ENCODE measurements at regions not wholly inside any gene's neighbourhood (a gene's known extent, or its start where the extent isn't known, plus 50 kb on each side); places are given as distances from the start of the nearest gene placed in this dataset.
"Not testable (repeated sequence)": the region's sequence is repeated elsewhere in the genome, so short reads cannot be mapped to it uniquely, and the experiment has no call there.

DNA sequence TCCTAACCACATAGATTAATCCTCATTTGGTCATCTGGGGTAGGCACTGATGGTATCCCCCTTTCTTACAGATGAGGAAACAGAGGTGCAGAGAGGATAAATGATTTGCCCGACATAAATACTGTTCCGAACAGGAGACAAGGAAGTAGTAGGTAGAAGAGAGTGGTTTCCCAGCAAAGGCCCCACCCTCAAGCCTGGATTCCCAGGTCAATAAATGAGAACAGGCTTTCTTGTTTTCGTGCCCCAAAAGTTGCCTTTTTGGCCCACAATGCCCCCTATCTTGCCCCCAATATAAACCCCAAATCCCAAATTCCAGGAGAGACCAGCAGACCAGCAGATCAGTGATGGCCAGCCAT is 125.5 kb upstream of the PRR20G start:
- DNase-seq = no peak
- TF ChIP-seq, protein P1, sequence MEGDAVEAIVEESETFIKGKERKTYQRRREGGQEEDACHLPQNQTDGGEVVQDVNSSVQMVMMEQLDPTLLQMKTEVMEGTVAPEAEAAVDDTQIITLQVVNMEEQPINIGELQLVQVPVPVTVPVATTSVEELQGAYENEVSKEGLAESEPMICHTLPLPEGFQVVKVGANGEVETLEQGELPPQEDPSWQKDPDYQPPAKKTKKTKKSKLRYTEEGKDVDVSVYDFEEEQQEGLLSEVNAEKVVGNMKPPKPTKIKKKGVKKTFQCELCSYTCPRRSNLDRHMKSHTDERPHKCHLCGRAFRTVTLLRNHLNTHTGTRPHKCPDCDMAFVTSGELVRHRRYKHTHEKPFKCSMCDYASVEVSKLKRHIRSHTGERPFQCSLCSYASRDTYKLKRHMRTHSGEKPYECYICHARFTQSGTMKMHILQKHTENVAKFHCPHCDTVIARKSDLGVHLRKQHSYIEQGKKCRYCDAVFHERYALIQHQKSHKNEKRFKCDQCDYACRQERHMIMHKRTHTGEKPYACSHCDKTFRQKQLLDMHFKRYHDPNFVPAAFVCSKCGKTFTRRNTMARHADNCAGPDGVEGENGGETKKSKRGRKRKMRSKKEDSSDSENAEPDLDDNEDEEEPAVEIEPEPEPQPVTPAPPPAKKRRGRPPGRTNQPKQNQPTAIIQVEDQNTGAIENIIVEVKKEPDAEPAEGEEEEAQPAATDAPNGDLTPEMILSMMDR (IDR thresholded peaks at IDR 0.05; ENCODE audit: low read depth, low read length, missing control alignments) = no peak
- in situ Hi-C loops (cut with HindIII; ENCODE audit: low pct_ligation_motif_present, low sequenced_read_pairs) = no loop called here
- Histone ChIP-seq H3K36me3 (replicated peaks) (no peaks in the 10 kb centered on the region), H3K27me3 (replicated peaks) (peaks cover 5% of the 10 kb centered on the region), H3K4me3 (ENCODE audit: low read depth, low read length) (no peak overlapping the region), H3K27ac (no peak overlapping the region)

DNA sequence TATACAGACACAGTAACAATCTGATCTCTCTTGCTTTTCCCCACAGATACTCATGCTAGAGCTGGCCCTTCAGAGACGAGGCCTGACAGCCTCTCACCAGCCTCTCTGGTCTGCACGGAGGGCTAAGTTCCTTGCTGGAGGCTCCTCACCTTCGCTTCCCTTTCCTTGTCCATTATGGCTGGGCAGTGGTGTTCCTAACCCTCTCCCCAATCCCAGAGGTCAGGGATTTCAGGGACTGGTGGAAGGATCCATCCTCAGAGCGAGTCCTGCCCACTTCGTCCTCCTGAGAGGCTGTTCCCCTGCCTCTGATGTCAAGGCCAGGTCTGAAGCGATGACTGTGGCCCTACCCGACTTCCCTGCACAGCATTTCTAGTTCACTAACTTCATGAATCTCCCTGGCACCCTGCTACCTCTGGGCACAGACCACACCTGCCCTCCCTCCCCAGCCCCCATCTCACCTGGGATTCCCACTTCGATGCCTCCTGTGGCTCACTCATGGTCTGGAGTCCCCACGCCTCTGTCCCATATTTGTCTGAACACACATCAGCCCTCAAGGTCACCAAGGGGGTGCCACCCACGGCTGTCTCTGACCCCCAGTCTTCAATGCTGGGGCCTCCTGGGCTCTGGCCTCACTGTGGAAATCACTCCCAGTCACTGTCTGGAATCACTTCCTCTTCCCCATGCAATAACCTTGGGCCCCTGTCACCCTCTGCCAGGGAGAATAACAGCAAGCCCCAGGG is 124.9 kb upstream of the PRR20G start:
- no peak for DNase-seq
- Histone ChIP-seq H3K27ac (no peak overlapping the region), H3K27me3 (replicated peaks) (peaks cover 5% of the 10 kb centered on the region), H3K4me3 (ENCODE audit: low read depth, low read length) (no peak overlapping the region), H3K36me3 (replicated peaks) (no peaks in the 10 kb centered on the region)
- in situ Hi-C loops (cut with HindIII; ENCODE audit: low pct_ligation_motif_present, low sequenced_read_pairs) = no loop called here
- TF ChIP-seq, protein P1 (IDR thresholded peaks at IDR 0.05; ENCODE audit: low read depth, low read length, missing control alignments) = no peak

DNA sequence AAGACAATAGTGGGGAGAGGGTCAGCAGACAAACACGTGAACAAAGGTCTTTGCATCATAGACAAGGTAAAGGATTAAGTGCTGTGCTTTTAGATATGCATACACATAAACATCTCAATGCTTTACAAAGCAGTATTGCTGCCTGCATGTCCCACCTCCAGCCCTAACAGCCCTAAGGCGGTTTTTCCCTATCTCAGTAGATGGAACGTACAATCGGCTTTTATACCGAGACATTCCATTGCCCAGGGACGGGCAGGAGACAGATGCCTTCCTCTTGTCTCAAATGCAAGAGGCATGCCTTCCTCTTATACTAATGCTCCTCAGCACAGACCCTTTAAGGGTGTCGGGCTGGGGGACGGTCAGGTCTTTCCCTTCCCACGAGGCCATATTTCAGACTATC is 124.0 kb upstream of the PRR20G start:
- H3K4me3 ChIP-seq (ENCODE audit: low read depth, low read length); H3K36me3 ChIP-seq (replicated peaks); in situ Hi-C loops (cut with HindIII; ENCODE audit: low pct_ligation_motif_present, low sequenced_read_pairs); H3K27me3 ChIP-seq (replicated peaks); H3K27ac ChIP-seq; DNase-seq: not testable (repeated sequence)

DNA sequence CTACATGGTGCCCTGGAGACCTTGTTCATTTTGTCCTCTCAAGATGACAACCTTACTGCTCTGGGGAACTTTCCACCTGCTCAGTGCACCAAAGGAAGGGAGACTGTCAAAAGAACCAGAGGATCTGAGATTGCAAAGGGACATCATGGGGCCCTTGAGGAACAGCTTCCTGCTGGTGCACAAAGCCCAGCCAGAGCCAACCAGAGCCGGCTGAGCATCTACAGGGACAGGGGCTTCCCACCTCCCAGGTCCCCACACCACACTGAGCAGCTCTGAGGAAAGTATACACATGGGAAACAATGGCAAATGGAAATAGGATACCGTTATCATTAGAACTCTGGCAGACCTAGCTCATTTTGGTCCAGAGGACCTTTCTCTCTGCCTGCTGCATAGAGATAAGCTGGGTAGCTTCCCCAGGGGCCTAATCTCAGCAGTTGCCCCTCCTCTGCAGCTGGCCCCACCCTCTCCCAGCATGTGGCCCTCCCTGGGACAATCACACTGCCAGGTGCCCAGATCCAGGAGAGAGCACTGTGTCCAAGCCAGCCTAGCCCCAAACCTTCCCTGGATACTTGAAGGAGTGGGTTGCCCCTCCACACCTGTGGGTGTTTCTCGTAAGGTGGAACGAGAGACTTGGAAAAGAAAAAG is 123.4 kb upstream of the PRR20G start:
- H3K4me3 ChIP-seq (ENCODE audit: low read depth, low read length) = no peak overlapping the region
- no peak overlapping the region for H3K27ac ChIP-seq
- H3K36me3 ChIP-seq (replicated peaks) = no peaks in the 10 kb centered on the region
- H3K27me3 ChIP-seq (replicated peaks) = peaks cover 5% of the 10 kb centered on the region
- TF ChIP-seq, protein P1 (IDR thresholded peaks at IDR 0.05; ENCODE audit: low read depth, low read length, missing control alignments) = no peak
- in situ Hi-C loops (cut with HindIII; ENCODE audit: low pct_ligation_motif_present, low sequenced_read_pairs) = no loop called here
- no peak for DNase-seq

DNA sequence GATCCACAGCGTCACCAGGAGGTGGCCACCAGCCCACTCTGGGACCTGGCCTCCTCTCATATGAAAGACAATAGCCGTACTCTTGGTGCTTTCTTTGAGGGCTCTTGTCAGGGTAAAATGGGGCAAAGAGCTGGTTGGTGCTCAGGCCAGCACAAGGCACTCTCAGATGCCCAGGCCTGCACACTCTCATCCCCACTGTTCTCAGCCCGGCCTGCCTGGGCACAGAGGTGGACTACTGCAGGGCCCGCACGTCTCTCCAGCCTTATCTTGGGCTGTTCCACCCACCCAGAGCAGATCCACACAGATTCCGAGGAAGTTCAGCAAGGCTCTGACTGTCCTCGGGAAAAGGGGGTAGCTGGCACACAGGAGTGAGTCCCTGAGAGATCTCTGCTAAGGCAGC is 122.8 kb upstream of the PRR20G start:
- TF ChIP-seq, protein P1 (IDR thresholded peaks at IDR 0.05; ENCODE audit: low read depth, low read length, missing control alignments) = no peak
- no peaks in the 10 kb centered on the region for H3K36me3 ChIP-seq (replicated peaks)
- H3K27ac ChIP-seq = no peak overlapping the region
- no peak overlapping the region for H3K4me3 ChIP-seq (ENCODE audit: low read depth, low read length)
- H3K27me3 ChIP-seq (replicated peaks) = peaks cover 5% of the 10 kb centered on the region
- no peak for DNase-seq
- in situ Hi-C loops (cut with HindIII; ENCODE audit: low pct_ligation_motif_present, low sequenced_read_pairs) = no loop called here

DNA sequence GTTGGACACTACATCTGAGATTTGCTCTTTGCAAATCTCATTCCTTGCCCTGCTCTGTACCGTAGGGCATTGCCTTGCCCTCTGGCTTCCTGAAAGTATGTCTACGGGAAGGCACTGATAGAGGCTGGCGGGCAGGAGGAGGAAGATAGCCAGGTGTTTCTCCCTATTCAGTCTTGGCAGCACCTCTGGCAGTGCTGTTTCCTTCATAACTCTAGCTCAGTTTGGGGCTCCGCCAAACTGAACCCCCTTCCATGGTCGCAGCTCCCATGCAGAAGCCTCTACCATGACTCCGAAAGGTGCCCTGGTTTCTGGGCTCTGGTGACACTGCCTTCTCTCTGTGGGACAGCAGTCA is 122.3 kb upstream of the PRR20G start:
- DNase-seq = no peak
- no peak overlapping the region for H3K4me3 ChIP-seq (ENCODE audit: low read depth, low read length)
- H3K36me3 ChIP-seq (replicated peaks) = no peaks in the 10 kb centered on the region
- no peak overlapping the region for H3K27ac ChIP-seq
- in situ Hi-C loops (cut with HindIII; ENCODE audit: low pct_ligation_motif_present, low sequenced_read_pairs) = no loop called here
- H3K27me3 ChIP-seq (replicated peaks) = peaks cover under 1% of the 10 kb centered on the region
- TF ChIP-seq, protein P1 (IDR thresholded peaks at IDR 0.05; ENCODE audit: low read depth, low read length, missing control alignments) = no peak
